GM12878 (cell line): ENCODE measurements at regions not wholly inside any gene's neighbourhood (a gene's known extent, or its start where the extent isn't known, plus 50 kb on each side); places are given as distances from the start of the nearest gene placed in this dataset.

Source experiments
- ATAC-seq: fragments of 200-7000 bp; cut with Tn5 transposase; 3 replicates; pipeline ENCODE4 v1.9.1; 2020; ENCODE audit warnings: mild to moderate bottlenecking, moderate library complexity
- BruUV-seq: library from RNA; stranded (reverse); fragments of 400-500 nt; replicated peaks from 2 replicates; lab custom pipeline; 2021; lab: Mats Ljungman, UMichigan
- CTCF ChIA-PET: fragments of 300-600 bp; sonication (Branson Sonifier 250); formaldehyde crosslinking; extraction: SDS; loops from one replicate; lab custom pipeline; 2021; ENCODE audit warnings: inconsistent platforms; lab: Yijun Ruan, JAX
- POLR2A ChIA-PET: fragments of 350-600 bp; formaldehyde crosslinking; extraction: SDS; loops from one replicate; lab custom pipeline; 2021; ENCODE audit warnings: inconsistent platforms; lab: Charles Lee
- RAD21 ChIA-PET: fragments of 300-600 bp; sonication (Branson Sonifier 250); formaldehyde crosslinking; loops from one replicate; lab custom pipeline; 2023; ENCODE audit warnings: antibody characterized with exemption; ENCODE audit not compliant: unreplicated experiment; lab: Charles Lee
- SMC1A ChIA-PET: fragments of 300-600 bp; sonication (Branson Sonifier 250); formaldehyde crosslinking; loops from one replicate; lab custom pipeline; 2023; ENCODE audit not compliant: unreplicated experiment, uncharacterized antibody; lab: Charles Lee
- DNase-seq: peaks from one replicate; pipeline ENCODE4 v3.0.0-alpha.2; 2011; ENCODE audit warnings: low read depth, low spot score
- FAIRE-seq: peaks from 3 replicates; lab custom pipeline; 2011; peaks lifted over from hg19 to GRCh38; lab: Jason Lieb, UNC
- H2AFZ ChIP-seq: 2 replicates; pipeline ENCODE4 v1.6.0; 2011; ENCODE audit warnings: low read depth, low read length, control low read depth; ENCODE audit not compliant: control insufficient read depth
- H3K27ac ChIP-seq: 2 replicates; pipeline ENCODE4 v1.5.1; 2011; ENCODE audit warnings: control low read depth; ENCODE audit not compliant: control insufficient read depth, insufficient read depth
- H3K27me3 ChIP-seq, 2 experiments: replicated peaks in 1 of 2; 2 replicates each; pipeline versions ENCODE4 v1.6.0 to v1.6.1; 2011; ENCODE audit warnings: low read length in 1 of 2; ENCODE audit not compliant: control insufficient read depth in 2 of 2, insufficient read depth in 2 of 2
- H3K36me3 ChIP-seq, 2 experiments: 2 replicates each; pipeline ENCODE4 v1.5.1; 2011; ENCODE audit warnings: low read length in 1 of 2; ENCODE audit not compliant: control insufficient read depth in 2 of 2, insufficient read depth in 2 of 2
- H3K4me1 ChIP-seq: 2 replicates; pipeline ENCODE4 v1.6.1; 2011; ENCODE audit warnings: mild to moderate bottlenecking, low read length, moderate library complexity, mixed read lengths; ENCODE audit not compliant: control insufficient read depth, insufficient read depth
- H3K4me2 ChIP-seq: 2 replicates; pipeline ENCODE4 v1.6.0; 2011; ENCODE audit warnings: control low read depth; ENCODE audit not compliant: control insufficient read depth, insufficient read depth
- H3K4me3 ChIP-seq: fragments of 200-600 bp; sonication (generic); 2 replicates; pipeline ENCODE4 v1.5.1; 2016
- H3K79me2 ChIP-seq: 2 replicates; pipeline ENCODE4 v1.6.0; 2011; ENCODE audit warnings: low read length; ENCODE audit not compliant: control insufficient read depth, insufficient read depth
- H3K9ac ChIP-seq: 2 replicates; pipeline ENCODE4 v1.8.0; 2011; ENCODE audit warnings: low read length, control low read depth, mixed read lengths; ENCODE audit not compliant: control insufficient read depth, insufficient read depth
- H3K9me3 ChIP-seq: replicated peaks from 3 replicates; pipeline ENCODE4 v1.5.1; 2011; ENCODE audit warnings: mild to moderate bottlenecking, low read length; ENCODE audit not compliant: control insufficient read depth, insufficient read depth
- H4K20me1 ChIP-seq: 2 replicates; pipeline ENCODE4 v1.6.0; 2011; ENCODE audit not compliant: control insufficient read depth, insufficient read depth
- CREB1 ChIP-seq: IDR thresholded peaks from 2 replicates; pipeline ENCODE4 v1.6.1; 2012; ENCODE audit warnings: low read depth, mild to moderate bottlenecking, inconsistent platforms
- KLF5 ChIP-seq: fragments of 450-650 bp; IDR thresholded peaks from 2 replicates; pipeline ENCODE4 v1.6.1; 2014; ENCODE audit warnings: mild to moderate bottlenecking; ENCODE audit not compliant: partially characterized antibody
- NFYB ChIP-seq: IDR thresholded peaks from 2 replicates; pipeline ENCODE4 v1.6.1; 2011; ENCODE audit warnings: low read depth, mild to moderate bottlenecking, low read length, improper control_type of control experiment, moderate library complexity; ENCODE audit not compliant: insufficient read depth
- SPI1 ChIP-seq: IDR thresholded peaks from 2 replicates; pipeline ENCODE4 v1.6.1; 2011; ENCODE audit warnings: low read depth, mild to moderate bottlenecking, low read length, moderate library complexity, borderline replicate concordance; ENCODE audit not compliant: insufficient read depth
- TCF12 ChIP-seq: IDR thresholded peaks from 2 replicates; pipeline ENCODE4 v1.6.1; 2011; ENCODE audit warnings: low read depth, mild to moderate bottlenecking, low read length
- WGBS: methylation state at CpG from one replicate; pipeline ENCODE4 v1.1.6; 2016; ENCODE audit warnings: low lambda C conversion rate; ENCODE audit not compliant: insufficient replicate concordance, insufficient coverage; ENCODE audit errors: missing lambda C conversion rate; 5-methylcytosine and 5-hydroxymethylcytosine counted together
- in situ Hi-C: fragments of 300-500 bp; cut with MboI; formaldehyde crosslinking; loops from 9 replicates; pipeline ENCODE4 v1.14.3; 2018; ENCODE audit warnings: mixed read lengths
- intact Hi-C: fragments of 100-400 bp; cut with micrococcal nuclease; formaldehyde crosslinking; loops from one replicate; pipeline ENCODE4 v1.14.2; 2022; ENCODE audit not compliant: unreplicated experiment
- TF ChIP-seq, protein P1 (sequence below): IDR thresholded peaks from 2 replicates; pipeline ENCODE4 v1.6.1; 2012; ENCODE audit warnings: low read depth, low read length, improper control_type of control experiment
- TF ChIP-seq, protein P2 (sequence below): IDR thresholded peaks from 2 replicates; pipeline ENCODE4 v1.6.1; 2012; ENCODE audit warnings: mild to moderate bottlenecking, low read depth, low read length
- TF ChIP-seq, protein P3 (sequence below): fragments of 450-650 bp; IDR thresholded peaks from 2 replicates; pipeline ENCODE4 v1.6.1; 2014; ENCODE audit warnings: mild to moderate bottlenecking

DNA sequence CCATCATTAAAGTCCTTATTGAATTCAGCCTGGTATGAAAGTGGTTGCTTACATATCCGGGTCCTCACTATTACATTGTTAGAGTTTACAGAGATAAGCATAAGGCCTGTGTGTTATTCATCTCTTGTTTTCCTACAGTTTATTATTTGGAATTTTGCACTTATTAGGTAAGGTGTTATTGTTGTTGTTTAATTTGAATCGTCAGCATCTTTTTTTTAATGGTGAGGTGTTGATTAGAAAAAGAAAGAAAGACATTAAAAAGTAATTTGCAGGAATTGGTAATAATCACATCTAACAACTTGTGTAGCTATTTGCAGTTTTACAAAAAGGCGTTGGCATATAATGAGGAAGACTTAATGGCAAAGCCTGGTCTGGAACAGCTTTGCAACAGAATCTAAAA is 158.6 kb downstream of the SAMD5 start (continued):
- TF ChIP-seq, protein P1, sequence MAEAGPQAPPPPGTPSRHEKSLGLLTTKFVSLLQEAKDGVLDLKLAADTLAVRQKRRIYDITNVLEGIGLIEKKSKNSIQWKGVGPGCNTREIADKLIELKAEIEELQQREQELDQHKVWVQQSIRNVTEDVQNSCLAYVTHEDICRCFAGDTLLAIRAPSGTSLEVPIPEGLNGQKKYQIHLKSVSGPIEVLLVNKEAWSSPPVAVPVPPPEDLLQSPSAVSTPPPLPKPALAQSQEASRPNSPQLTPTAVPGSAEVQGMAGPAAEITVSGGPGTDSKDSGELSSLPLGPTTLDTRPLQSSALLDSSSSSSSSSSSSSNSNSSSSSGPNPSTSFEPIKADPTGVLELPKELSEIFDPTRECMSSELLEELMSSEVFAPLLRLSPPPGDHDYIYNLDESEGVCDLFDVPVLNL = no peak
- TF ChIP-seq NFYB = no peak

- RAD21 ChIA-PET = no interaction called here
Observed at GRCh38 chr6:147674099-147674498, 165.6 kb downstream of the SAMD5 start.

More at GRCh38 chr6:147674099-147674498, 165.6 kb downstream of the SAMD5 start:
- no peaks in the 10 kb centered on the region for H3K4me1 ChIP-seq
- H3K4me2 ChIP-seq = no peak overlapping the region
- FAIRE-seq = no peak
- no peak overlapping the region for H2AFZ ChIP-seq
- SMC1A ChIA-PET = no interaction called here
- H3K36me3 ChIP-seq = no peaks in the 10 kb centered on the region
- WGBS = 34% methylated on average over 4 of the region's 4 CpGs
- no TSS peak for BruUV-seq
- H3K27ac ChIP-seq = no peak overlapping the region
- TF ChIP-seq, protein P2, sequence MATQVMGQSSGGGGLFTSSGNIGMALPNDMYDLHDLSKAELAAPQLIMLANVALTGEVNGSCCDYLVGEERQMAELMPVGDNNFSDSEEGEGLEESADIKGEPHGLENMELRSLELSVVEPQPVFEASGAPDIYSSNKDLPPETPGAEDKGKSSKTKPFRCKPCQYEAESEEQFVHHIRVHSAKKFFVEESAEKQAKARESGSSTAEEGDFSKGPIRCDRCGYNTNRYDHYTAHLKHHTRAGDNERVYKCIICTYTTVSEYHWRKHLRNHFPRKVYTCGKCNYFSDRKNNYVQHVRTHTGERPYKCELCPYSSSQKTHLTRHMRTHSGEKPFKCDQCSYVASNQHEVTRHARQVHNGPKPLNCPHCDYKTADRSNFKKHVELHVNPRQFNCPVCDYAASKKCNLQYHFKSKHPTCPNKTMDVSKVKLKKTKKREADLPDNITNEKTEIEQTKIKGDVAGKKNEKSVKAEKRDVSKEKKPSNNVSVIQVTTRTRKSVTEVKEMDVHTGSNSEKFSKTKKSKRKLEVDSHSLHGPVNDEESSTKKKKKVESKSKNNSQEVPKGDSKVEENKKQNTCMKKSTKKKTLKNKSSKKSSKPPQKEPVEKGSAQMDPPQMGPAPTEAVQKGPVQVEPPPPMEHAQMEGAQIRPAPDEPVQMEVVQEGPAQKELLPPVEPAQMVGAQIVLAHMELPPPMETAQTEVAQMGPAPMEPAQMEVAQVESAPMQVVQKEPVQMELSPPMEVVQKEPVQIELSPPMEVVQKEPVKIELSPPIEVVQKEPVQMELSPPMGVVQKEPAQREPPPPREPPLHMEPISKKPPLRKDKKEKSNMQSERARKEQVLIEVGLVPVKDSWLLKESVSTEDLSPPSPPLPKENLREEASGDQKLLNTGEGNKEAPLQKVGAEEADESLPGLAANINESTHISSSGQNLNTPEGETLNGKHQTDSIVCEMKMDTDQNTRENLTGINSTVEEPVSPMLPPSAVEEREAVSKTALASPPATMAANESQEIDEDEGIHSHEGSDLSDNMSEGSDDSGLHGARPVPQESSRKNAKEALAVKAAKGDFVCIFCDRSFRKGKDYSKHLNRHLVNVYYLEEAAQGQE = no peak
- TF ChIP-seq KLF5 (no peak), SPI1 (no peak), CREB1 (no peak), TCF12 (no peak)
- TF ChIP-seq, protein P3, sequence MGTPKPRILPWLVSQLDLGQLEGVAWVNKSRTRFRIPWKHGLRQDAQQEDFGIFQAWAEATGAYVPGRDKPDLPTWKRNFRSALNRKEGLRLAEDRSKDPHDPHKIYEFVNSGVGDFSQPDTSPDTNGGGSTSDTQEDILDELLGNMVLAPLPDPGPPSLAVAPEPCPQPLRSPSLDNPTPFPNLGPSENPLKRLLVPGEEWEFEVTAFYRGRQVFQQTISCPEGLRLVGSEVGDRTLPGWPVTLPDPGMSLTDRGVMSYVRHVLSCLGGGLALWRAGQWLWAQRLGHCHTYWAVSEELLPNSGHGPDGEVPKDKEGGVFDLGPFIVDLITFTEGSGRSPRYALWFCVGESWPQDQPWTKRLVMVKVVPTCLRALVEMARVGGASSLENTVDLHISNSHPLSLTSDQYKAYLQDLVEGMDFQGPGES = no peak
- no peak for DNase-seq
- POLR2A ChIA-PET = no interaction called here
- no peaks in the 10 kb centered on the region for H3K27me3 ChIP-seq
- intact Hi-C loops = no loop called here
- no peak overlapping the region for H3K9ac ChIP-seq
- no peaks in the 10 kb centered on the region for H3K79me2 ChIP-seq
- H4K20me1 ChIP-seq = no peaks in the 10 kb centered on the region
- no peak overlapping the region for H3K4me3 ChIP-seq
- in situ Hi-C loops = no loop called here
- ATAC-seq = no peak
- CTCF ChIA-PET = no interaction called here
- no peaks in the 10 kb centered on the region for H3K9me3 ChIP-seq
